ENCODE measurements at regions not wholly inside any gene's neighbourhood (a gene's known extent, or its start where the extent isn't known, plus 50 kb on each side); places are given as distances from the start of the nearest gene placed in this dataset.

DNA sequence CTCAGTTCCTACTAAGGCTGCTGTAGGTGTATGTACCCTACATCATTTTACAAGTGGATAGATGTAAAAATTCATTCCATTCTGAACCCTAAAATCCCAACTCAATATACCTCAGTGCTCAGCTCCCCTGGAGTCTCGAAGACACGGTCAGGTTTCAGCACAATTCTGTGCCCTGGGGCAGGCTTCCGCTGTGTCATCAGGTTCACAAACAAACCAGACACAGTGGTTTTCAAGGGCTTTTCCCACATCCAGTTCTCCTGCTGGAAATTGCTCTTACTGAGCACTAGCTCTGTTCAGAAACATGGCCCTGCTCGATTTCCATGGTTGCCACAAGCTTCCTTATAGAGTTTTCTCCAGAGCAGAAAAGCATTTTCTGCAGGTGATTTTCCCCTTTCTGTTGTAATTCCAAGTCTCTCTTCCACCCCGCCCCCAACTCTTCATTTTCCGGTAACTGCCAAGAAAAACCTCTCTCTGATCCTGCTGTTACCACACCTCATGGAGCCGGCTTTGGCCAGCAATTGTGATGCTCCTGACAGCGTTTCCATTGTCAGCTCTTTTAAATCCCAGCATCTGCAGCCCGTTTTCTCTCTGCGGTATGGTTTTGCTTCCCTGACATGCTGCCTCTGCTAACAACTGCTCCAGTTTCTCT lies 483.0 kb upstream of the CCDC196 start:
- ATAC-seq (ENCODE audit: low read depth): no peak
- CTCF ChIA-PET: no interaction called here
- no peak overlapping the region for H2BK5ac ChIP-seq (ENCODE audit: low read depth, low read length, poor library complexity, severe bottlenecking)

More for the DNA sequence above, 483.0 kb upstream of the CCDC196 start:
- Histone ChIP-seq H3K18ac (ENCODE audit: low read depth, low read length) (no peak overlapping the region), H3K4me1 (ENCODE audit: control insufficient read depth, insufficient read depth, low read length) (no peaks in the 10 kb centered on the region), H2BK15ac (ENCODE audit: low read depth, low read length) (no peak overlapping the region), H3K4me2 (ENCODE audit: low read depth, low read length) (no peak overlapping the region), H4K91ac (ENCODE audit: insufficient read depth, low read depth, low read length) (no peak overlapping the region), H2AK9ac (replicated peaks; ENCODE audit: low read depth, low read length, poor library complexity) (no peak overlapping the region), H3K4ac (ENCODE audit: low read depth, low read length) (no peak overlapping the region), H2AK5ac (ENCODE audit: low read depth, low read length) (no peak overlapping the region), H3K4me3 (ENCODE audit: insufficient read depth, low read depth, low read length) (no peak overlapping the region), H2BK120ac (ENCODE audit: low read depth, low read length) (no peak overlapping the region), H2BK20ac (ENCODE audit: low read depth, low read length) (no peak overlapping the region), H3K27ac (ENCODE audit: insufficient read depth, low read length) (no peak overlapping the region), H3K27me3 (ENCODE audit: control insufficient read depth, insufficient read depth, low read length) (no peaks in the 10 kb centered on the region), H3K9me1 (ENCODE audit: insufficient read depth, low read length) (no peaks in the 10 kb centered on the region), H3K56ac (ENCODE audit: extremely low read depth, insufficient read depth, low read length) (no peak overlapping the region), H3K9ac (ENCODE audit: low read depth, low read length) (no peak overlapping the region), H3K14ac (replicated peaks; ENCODE audit: low read depth, low read length) (no peak overlapping the region), H3K23ac (ENCODE audit: low read depth, low read length) (no peak overlapping the region), H4K20me1 (ENCODE audit: insufficient read depth, low read length) (no peaks in the 10 kb centered on the region), H4K5ac (ENCODE audit: low read depth, low read length) (no peak overlapping the region), H3K9me3 (ENCODE audit: control insufficient read depth, insufficient read depth, low read length) (peaks cover 7% of the 10 kb centered on the region), H4K8ac (ENCODE audit: low read depth in 2 of 2, low read length in 2 of 2) (no peak overlapping the region), H3K36me3 (ENCODE audit: control insufficient read depth, insufficient read depth, low read length) (no peaks in the 10 kb centered on the region), H3K79me1 (ENCODE audit: low read depth in 1 of 2, low read length in 2 of 2) (no peaks in the 10 kb centered on the region), H2AFZ (replicated peaks; ENCODE audit: low read length, poor library complexity) (no peak overlapping the region)
- BruUV-seq (replicated peaks): no TSS peak
- in situ Hi-C loops (cut with MboI; ENCODE audit: low sequenced_read_pairs) (no loop called here), dilution Hi-C loops (cut with HindIII; ENCODE audit: low sequenced_read_pairs, unreplicated experiment) (no loop called here), intact Hi-C loops (cut with micrococcal nuclease) (no loop called here)
- DNase-seq: no peak
- TF ChIP-seq, protein P1, sequence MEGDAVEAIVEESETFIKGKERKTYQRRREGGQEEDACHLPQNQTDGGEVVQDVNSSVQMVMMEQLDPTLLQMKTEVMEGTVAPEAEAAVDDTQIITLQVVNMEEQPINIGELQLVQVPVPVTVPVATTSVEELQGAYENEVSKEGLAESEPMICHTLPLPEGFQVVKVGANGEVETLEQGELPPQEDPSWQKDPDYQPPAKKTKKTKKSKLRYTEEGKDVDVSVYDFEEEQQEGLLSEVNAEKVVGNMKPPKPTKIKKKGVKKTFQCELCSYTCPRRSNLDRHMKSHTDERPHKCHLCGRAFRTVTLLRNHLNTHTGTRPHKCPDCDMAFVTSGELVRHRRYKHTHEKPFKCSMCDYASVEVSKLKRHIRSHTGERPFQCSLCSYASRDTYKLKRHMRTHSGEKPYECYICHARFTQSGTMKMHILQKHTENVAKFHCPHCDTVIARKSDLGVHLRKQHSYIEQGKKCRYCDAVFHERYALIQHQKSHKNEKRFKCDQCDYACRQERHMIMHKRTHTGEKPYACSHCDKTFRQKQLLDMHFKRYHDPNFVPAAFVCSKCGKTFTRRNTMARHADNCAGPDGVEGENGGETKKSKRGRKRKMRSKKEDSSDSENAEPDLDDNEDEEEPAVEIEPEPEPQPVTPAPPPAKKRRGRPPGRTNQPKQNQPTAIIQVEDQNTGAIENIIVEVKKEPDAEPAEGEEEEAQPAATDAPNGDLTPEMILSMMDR (conservative IDR thresholded peaks at IDR 0.05; ENCODE audit: low read depth, low read length): no peak
- TF ChIP-seq RFX5 (IDR thresholded peaks at IDR 0.05; ENCODE audit: low read depth, low read length) (no peak), RCOR1 (IDR thresholded peaks at IDR 0.05; ENCODE audit: insufficient replicate concordance, low read length) (no peak), FOS (IDR thresholded peaks at IDR 0.05; ENCODE audit: low read depth, low read length) (no peak), CEBPB (IDR thresholded peaks at IDR 0.05; ENCODE audit: low read depth, low read length) (no peak), MAZ (IDR thresholded peaks at IDR 0.05; ENCODE audit: borderline replicate concordance, low read depth, low read length) (no peak), RAD21 (IDR thresholded peaks at IDR 0.05; ENCODE audit: low read length) (no peak), CHD1 (IDR thresholded peaks at IDR 0.05; ENCODE audit: low read depth, low read length) (no peak), POLR2A (IDR thresholded peaks at IDR 0.05; ENCODE audit: low read depth, low read length) (no peak), MAFK (IDR thresholded peaks at IDR 0.05; ENCODE audit: low read depth, low read length) (no peak), MXI1 (IDR thresholded peaks at IDR 0.05; ENCODE audit: borderline replicate concordance, low read depth, low read length) (no peak), BHLHE40 (IDR thresholded peaks at IDR 0.05; ENCODE audit: low read depth, low read length) (no peak), NFE2L2 (IDR thresholded peaks at IDR 0.05; ENCODE audit: low read depth, low read length) (no peak), SMC3 (IDR thresholded peaks at IDR 0.05; ENCODE audit: low read depth, low read length) (no peak)
- TF ChIP-seq, protein P2, sequence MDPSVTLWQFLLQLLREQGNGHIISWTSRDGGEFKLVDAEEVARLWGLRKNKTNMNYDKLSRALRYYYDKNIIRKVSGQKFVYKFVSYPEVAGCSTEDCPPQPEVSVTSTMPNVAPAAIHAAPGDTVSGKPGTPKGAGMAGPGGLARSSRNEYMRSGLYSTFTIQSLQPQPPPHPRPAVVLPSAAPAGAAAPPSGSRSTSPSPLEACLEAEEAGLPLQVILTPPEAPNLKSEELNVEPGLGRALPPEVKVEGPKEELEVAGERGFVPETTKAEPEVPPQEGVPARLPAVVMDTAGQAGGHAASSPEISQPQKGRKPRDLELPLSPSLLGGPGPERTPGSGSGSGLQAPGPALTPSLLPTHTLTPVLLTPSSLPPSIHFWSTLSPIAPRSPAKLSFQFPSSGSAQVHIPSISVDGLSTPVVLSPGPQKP (IDR thresholded peaks at IDR 0.05; ENCODE audit: borderline replicate concordance, low read depth, low read length): no peak
- TF ChIP-seq, protein P3, sequence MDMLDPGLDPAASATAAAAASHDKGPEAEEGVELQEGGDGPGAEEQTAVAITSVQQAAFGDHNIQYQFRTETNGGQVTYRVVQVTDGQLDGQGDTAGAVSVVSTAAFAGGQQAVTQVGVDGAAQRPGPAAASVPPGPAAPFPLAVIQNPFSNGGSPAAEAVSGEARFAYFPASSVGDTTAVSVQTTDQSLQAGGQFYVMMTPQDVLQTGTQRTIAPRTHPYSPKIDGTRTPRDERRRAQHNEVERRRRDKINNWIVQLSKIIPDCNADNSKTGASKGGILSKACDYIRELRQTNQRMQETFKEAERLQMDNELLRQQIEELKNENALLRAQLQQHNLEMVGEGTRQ (IDR thresholded peaks at IDR 0.05; ENCODE audit: low read depth, low read length): no peak
- POLR2A ChIA-PET (ENCODE audit: unreplicated experiment): no interaction called here
- 55% methylated on average over 6 of the region's 10 CpGs; no CpG with 5 or more reads in 1 of the 2 experiments for WGBS, 2 experiments (ENCODE audit: extremely low coverage in 2 of 2, insufficient read length in 1 of 2)
